ENCODE measurements at regions not wholly inside any gene's neighbourhood (a gene's known extent, or its start where the extent isn't known, plus 50 kb on each side); places are given as distances from the start of the nearest gene placed in this dataset.
A peak's percentile ranks its signal among the peaks of the same experiment; 100 is the strongest.

GRCh38 chr3:87390821-87391220, 114.4 kb upstream of the POU1F1 start:
- H3K4me1 ChIP-seq = no peaks in the 10 kb centered on the region
- H3K36me3 ChIP-seq (ENCODE audit: low read depth, missing control alignments) = no peaks in the 10 kb centered on the region
- no peak overlapping the region for H3K4me3 ChIP-seq
- TF ChIP-seq CTCF (IDR thresholded peaks at IDR 0.05) (no peak), POLR2A (IDR thresholded peaks at IDR 0.05) (no peak)
- H3K27me3 ChIP-seq = no peaks in the 10 kb centered on the region
- H3K27ac ChIP-seq = no peak overlapping the region
- intact Hi-C loops (cut with DNase I; ENCODE audit: low total_unique reads) = no loop called here
- DNase-seq = no peak
- 92% methylated on average over 3 of the region's 3 CpGs for WGBS, 2 donors
- no peaks in the 10 kb centered on the region for H3K9me3 ChIP-seq

- peak; percentile 42 for DNase-seq
- Histone ChIP-seq H3K4me3 (no peak overlapping the region), H3K27me3 (no peaks in the 10 kb centered on the region), H3K36me3 (ENCODE audit: low read depth, missing control alignments) (no peaks in the 10 kb centered on the region), H3K9me3 (no peaks in the 10 kb centered on the region), H3K4me1 (no peaks in the 10 kb centered on the region), H3K27ac (no peak overlapping the region)
- intact Hi-C loops (cut with DNase I; ENCODE audit: low total_unique reads) = no loop called here
- 68 to 70% methylated on average over 4 of the region's 4 CpGs for WGBS, 2 donors
- TF ChIP-seq POLR2A (IDR thresholded peaks at IDR 0.05) (no peak), CTCF (IDR thresholded peaks at IDR 0.05) (no peak)
Measured at GRCh38 chr3:87390353-87390752, 114.0 kb upstream of the POU1F1 start.

- no peak for DNase-seq
- TF ChIP-seq CTCF (IDR thresholded peaks at IDR 0.05) (no peak), POLR2A (IDR thresholded peaks at IDR 0.05) (no peak)
- no peaks in the 10 kb centered on the region for H3K27me3 ChIP-seq
- 67 to 73% methylated on average over 9 to 30 of the region's 30 CpGs for WGBS, 2 donors
- H3K9me3 ChIP-seq = no peaks in the 10 kb centered on the region
- no peaks in the 10 kb centered on the region for H3K4me1 ChIP-seq
- H3K27ac ChIP-seq = no peak overlapping the region
- H3K4me3 ChIP-seq = peak overlapping the region; percentile 24 to 47
- H3K36me3 ChIP-seq (ENCODE audit: low read depth, missing control alignments) = no peaks in the 10 kb centered on the region
- intact Hi-C loops (cut with DNase I; ENCODE audit: low total_unique reads) = no loop called here
Measured at GRCh38 chr3:87375231-87375682, 98.9 kb upstream of the POU1F1 start.

- Histone ChIP-seq H3K9me3 (no peaks in the 10 kb centered on the region), H3K27me3 (no peaks in the 10 kb centered on the region)
- DNase-seq = no peak
Measured at GRCh38 chr3:87370007-87370406, 93.6 kb upstream of the POU1F1 start.

More at GRCh38 chr3:87370007-87370406, 93.6 kb upstream of the POU1F1 start:
- Histone ChIP-seq H3K4me1 (no peaks in the 10 kb centered on the region), H3K4me3 (no peak overlapping the region), H3K36me3 (ENCODE audit: low read depth, missing control alignments) (no peaks in the 10 kb centered on the region), H3K27ac (no peak overlapping the region)
- intact Hi-C loops (cut with DNase I; ENCODE audit: low total_unique reads) = no loop called here
- TF ChIP-seq CTCF (IDR thresholded peaks at IDR 0.05) (no peak), POLR2A (IDR thresholded peaks at IDR 0.05) (no peak)
- 29 to 48% methylated on average over 1 of the region's 1 CpG for WGBS, 2 donors
